ENCODE measurements at regions not wholly inside any gene's neighbourhood (a gene's known extent, or its start where the extent isn't known, plus 50 kb on each side); places are given as distances from the start of the nearest gene placed in this dataset.

DNA sequence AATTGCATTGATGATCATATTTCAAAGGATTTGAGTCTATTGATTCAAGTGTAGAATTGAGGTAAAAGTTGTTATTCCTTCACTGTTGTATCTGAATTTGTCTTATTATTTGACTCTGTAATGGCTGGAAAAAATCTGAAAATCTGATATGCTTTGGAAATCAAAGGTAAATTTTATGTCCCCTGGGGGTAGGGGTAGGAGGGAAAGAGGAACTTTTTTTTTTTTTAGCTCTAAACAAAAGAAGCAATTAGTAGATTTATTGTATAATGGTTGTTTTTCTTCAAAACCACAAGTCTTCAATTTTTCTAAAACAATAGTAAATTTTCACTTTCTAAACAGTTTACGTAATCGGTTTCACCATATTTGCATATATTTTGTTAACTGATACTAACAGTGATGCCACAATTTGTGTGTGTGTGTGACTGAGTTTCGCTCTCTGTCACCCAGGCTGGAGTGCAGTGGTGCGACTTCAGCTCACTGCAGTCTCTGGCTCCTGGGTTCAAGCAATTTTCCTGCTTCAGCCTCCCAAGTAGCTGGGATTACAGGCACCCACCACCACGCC, 91.7 kb upstream of the GOLGA6L4 start:
- TF ChIP-seq, protein P1, sequence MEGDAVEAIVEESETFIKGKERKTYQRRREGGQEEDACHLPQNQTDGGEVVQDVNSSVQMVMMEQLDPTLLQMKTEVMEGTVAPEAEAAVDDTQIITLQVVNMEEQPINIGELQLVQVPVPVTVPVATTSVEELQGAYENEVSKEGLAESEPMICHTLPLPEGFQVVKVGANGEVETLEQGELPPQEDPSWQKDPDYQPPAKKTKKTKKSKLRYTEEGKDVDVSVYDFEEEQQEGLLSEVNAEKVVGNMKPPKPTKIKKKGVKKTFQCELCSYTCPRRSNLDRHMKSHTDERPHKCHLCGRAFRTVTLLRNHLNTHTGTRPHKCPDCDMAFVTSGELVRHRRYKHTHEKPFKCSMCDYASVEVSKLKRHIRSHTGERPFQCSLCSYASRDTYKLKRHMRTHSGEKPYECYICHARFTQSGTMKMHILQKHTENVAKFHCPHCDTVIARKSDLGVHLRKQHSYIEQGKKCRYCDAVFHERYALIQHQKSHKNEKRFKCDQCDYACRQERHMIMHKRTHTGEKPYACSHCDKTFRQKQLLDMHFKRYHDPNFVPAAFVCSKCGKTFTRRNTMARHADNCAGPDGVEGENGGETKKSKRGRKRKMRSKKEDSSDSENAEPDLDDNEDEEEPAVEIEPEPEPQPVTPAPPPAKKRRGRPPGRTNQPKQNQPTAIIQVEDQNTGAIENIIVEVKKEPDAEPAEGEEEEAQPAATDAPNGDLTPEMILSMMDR (conservative IDR thresholded peaks at IDR 0.05), result no peak
- TF ChIP-seq EZH2 (IDR thresholded peaks at IDR 0.05; ENCODE audit: low read depth), result no peak

All from PC-9 (cell line).